GM12878 (cell line): ENCODE measurements at regions not wholly inside any gene's neighbourhood (a gene's known extent, or its start where the extent isn't known, plus 50 kb on each side); places are given as distances from the start of the nearest gene placed in this dataset.

Source experiments
- ATAC-seq: fragments of 200-7000 bp; cut with Tn5 transposase; 3 replicates; pipeline ENCODE4 v1.9.1; 2020; ENCODE audit warnings: mild to moderate bottlenecking, moderate library complexity
- BruUV-seq: library from RNA; stranded (reverse); fragments of 400-500 nt; replicated peaks from 2 replicates; lab custom pipeline; 2021; lab: Mats Ljungman, UMichigan
- CTCF ChIA-PET: fragments of 300-600 bp; sonication (Branson Sonifier 250); formaldehyde crosslinking; extraction: SDS; loops from one replicate; lab custom pipeline; 2021; ENCODE audit warnings: inconsistent platforms; lab: Yijun Ruan, JAX
- POLR2A ChIA-PET: fragments of 350-600 bp; formaldehyde crosslinking; extraction: SDS; loops from one replicate; lab custom pipeline; 2021; ENCODE audit warnings: inconsistent platforms; lab: Charles Lee
- RAD21 ChIA-PET: fragments of 300-600 bp; sonication (Branson Sonifier 250); formaldehyde crosslinking; loops from one replicate; lab custom pipeline; 2023; ENCODE audit warnings: antibody characterized with exemption; ENCODE audit not compliant: unreplicated experiment; lab: Charles Lee
- SMC1A ChIA-PET: fragments of 300-600 bp; sonication (Branson Sonifier 250); formaldehyde crosslinking; loops from one replicate; lab custom pipeline; 2023; ENCODE audit not compliant: unreplicated experiment, uncharacterized antibody; lab: Charles Lee
- DNase-seq: peaks from one replicate; pipeline ENCODE4 v3.0.0-alpha.2; 2011; ENCODE audit warnings: low read depth, low spot score
- FAIRE-seq: peaks from 3 replicates; lab custom pipeline; 2011; peaks lifted over from hg19 to GRCh38; lab: Jason Lieb, UNC
- H2AFZ ChIP-seq: 2 replicates; pipeline ENCODE4 v1.6.0; 2011; ENCODE audit warnings: low read depth, low read length, control low read depth; ENCODE audit not compliant: control insufficient read depth
- H3K27ac ChIP-seq: 2 replicates; pipeline ENCODE4 v1.5.1; 2011; ENCODE audit warnings: control low read depth; ENCODE audit not compliant: control insufficient read depth, insufficient read depth
- H3K27me3 ChIP-seq, 2 experiments: replicated peaks in 1 of 2; 2 replicates each; pipeline versions ENCODE4 v1.6.0 to v1.6.1; 2011; ENCODE audit warnings: low read length in 1 of 2; ENCODE audit not compliant: control insufficient read depth in 2 of 2, insufficient read depth in 2 of 2
- H3K36me3 ChIP-seq, 2 experiments: 2 replicates each; pipeline ENCODE4 v1.5.1; 2011; ENCODE audit warnings: low read length in 1 of 2; ENCODE audit not compliant: control insufficient read depth in 2 of 2, insufficient read depth in 2 of 2
- H3K4me1 ChIP-seq: 2 replicates; pipeline ENCODE4 v1.6.1; 2011; ENCODE audit warnings: mild to moderate bottlenecking, low read length, moderate library complexity, mixed read lengths; ENCODE audit not compliant: control insufficient read depth, insufficient read depth
- H3K4me2 ChIP-seq: 2 replicates; pipeline ENCODE4 v1.6.0; 2011; ENCODE audit warnings: control low read depth; ENCODE audit not compliant: control insufficient read depth, insufficient read depth
- H3K4me3 ChIP-seq: fragments of 200-600 bp; sonication (generic); 2 replicates; pipeline ENCODE4 v1.5.1; 2016
- H3K79me2 ChIP-seq: 2 replicates; pipeline ENCODE4 v1.6.0; 2011; ENCODE audit warnings: low read length; ENCODE audit not compliant: control insufficient read depth, insufficient read depth
- H3K9ac ChIP-seq: 2 replicates; pipeline ENCODE4 v1.8.0; 2011; ENCODE audit warnings: low read length, control low read depth, mixed read lengths; ENCODE audit not compliant: control insufficient read depth, insufficient read depth
- H3K9me3 ChIP-seq: replicated peaks from 3 replicates; pipeline ENCODE4 v1.5.1; 2011; ENCODE audit warnings: mild to moderate bottlenecking, low read length; ENCODE audit not compliant: control insufficient read depth, insufficient read depth
- H4K20me1 ChIP-seq: 2 replicates; pipeline ENCODE4 v1.6.0; 2011; ENCODE audit not compliant: control insufficient read depth, insufficient read depth
- CREB1 ChIP-seq: IDR thresholded peaks from 2 replicates; pipeline ENCODE4 v1.6.1; 2012; ENCODE audit warnings: low read depth, mild to moderate bottlenecking, inconsistent platforms
- FOS ChIP-seq: IDR thresholded peaks from 3 replicates; pipeline ENCODE4 v1.6.1; 2011; ENCODE audit warnings: borderline replicate concordance; ENCODE audit not compliant: insufficient read length; ENCODE audit errors: extremely low read depth
- GABPA ChIP-seq: IDR thresholded peaks from 2 replicates; pipeline ENCODE4 v1.6.1; 2014; ENCODE audit warnings: antibody characterized with exemption, low read depth, mild to moderate bottlenecking, inconsistent platforms
- GATAD2B ChIP-seq: fragments of 450-650 bp; conservative IDR thresholded peaks from 2 replicates; pipeline ENCODE4 v1.6.1; 2017; ENCODE audit warnings: low read depth, mild to moderate bottlenecking, moderate library complexity
- IKZF1 ChIP-seq: fragments of 450-650 bp; conservative IDR thresholded peaks from 2 replicates; pipeline ENCODE4 v1.6.1; 2017; ENCODE audit warnings: antibody characterized with exemption, mild to moderate bottlenecking
- KLF5 ChIP-seq: fragments of 450-650 bp; IDR thresholded peaks from 2 replicates; pipeline ENCODE4 v1.6.1; 2014; ENCODE audit warnings: mild to moderate bottlenecking; ENCODE audit not compliant: partially characterized antibody
- MTA2 ChIP-seq: fragments of 450-650 bp; IDR thresholded peaks from 2 replicates; pipeline ENCODE4 v1.6.1; 2016; ENCODE audit warnings: low read depth, mild to moderate bottlenecking, moderate library complexity
- NR2F1 ChIP-seq: fragments of 450-650 bp; conservative IDR thresholded peaks from 2 replicates; pipeline ENCODE4 v1.6.1; 2017; ENCODE audit warnings: mild to moderate bottlenecking
- SMAD1 ChIP-seq: fragments of 450-650 bp; IDR thresholded peaks from 2 replicates; pipeline ENCODE4 v1.6.1; 2018; ENCODE audit warnings: mild to moderate bottlenecking, low read depth; ENCODE audit not compliant: partially characterized antibody
- SP1 ChIP-seq: IDR thresholded peaks from one replicate; pipeline ENCODE4 v1.6.1; 2011; ENCODE audit warnings: low read depth, low read length
- TBL1XR1 ChIP-seq: IDR thresholded peaks from 2 replicates; pipeline ENCODE4 v1.6.1; 2012; ENCODE audit warnings: low read depth, low read length, improper control_type of control experiment
- TCF12 ChIP-seq: IDR thresholded peaks from 2 replicates; pipeline ENCODE4 v1.6.1; 2011; ENCODE audit warnings: low read depth, mild to moderate bottlenecking, low read length
- WRNIP1 ChIP-seq: IDR thresholded peaks from 2 replicates; pipeline ENCODE4 v1.6.1; 2011; ENCODE audit warnings: low read depth, low read length, improper control_type of control experiment, borderline replicate concordance
- ZNF384 ChIP-seq: IDR thresholded peaks from 2 replicates; pipeline ENCODE4 v1.6.1; 2012; ENCODE audit warnings: low read depth, mild to moderate bottlenecking, low read length, improper control_type of control experiment, borderline replicate concordance
- WGBS: methylation state at CpG from one replicate; pipeline ENCODE4 v1.1.6; 2016; ENCODE audit warnings: low lambda C conversion rate; ENCODE audit not compliant: insufficient replicate concordance, insufficient coverage; ENCODE audit errors: missing lambda C conversion rate; 5-methylcytosine and 5-hydroxymethylcytosine counted together
- in situ Hi-C: fragments of 300-500 bp; cut with MboI; formaldehyde crosslinking; loops from 9 replicates; pipeline ENCODE4 v1.14.3; 2018; ENCODE audit warnings: mixed read lengths
- intact Hi-C: fragments of 100-400 bp; cut with micrococcal nuclease; formaldehyde crosslinking; loops from one replicate; pipeline ENCODE4 v1.14.2; 2022; ENCODE audit not compliant: unreplicated experiment
- TF ChIP-seq, protein P1 (sequence below): fragments of 450-650 bp; IDR thresholded peaks from 2 replicates; pipeline ENCODE4 v1.6.1; 2017; ENCODE audit warnings: mild to moderate bottlenecking
- TF ChIP-seq, protein P2 (sequence below): fragments of 450-650 bp; IDR thresholded peaks from 2 replicates; pipeline ENCODE4 v1.6.1; 2017; ENCODE audit warnings: mild to moderate bottlenecking, low read depth, inconsistent platforms; ENCODE audit not compliant: poor library complexity, severe bottlenecking

DNA sequence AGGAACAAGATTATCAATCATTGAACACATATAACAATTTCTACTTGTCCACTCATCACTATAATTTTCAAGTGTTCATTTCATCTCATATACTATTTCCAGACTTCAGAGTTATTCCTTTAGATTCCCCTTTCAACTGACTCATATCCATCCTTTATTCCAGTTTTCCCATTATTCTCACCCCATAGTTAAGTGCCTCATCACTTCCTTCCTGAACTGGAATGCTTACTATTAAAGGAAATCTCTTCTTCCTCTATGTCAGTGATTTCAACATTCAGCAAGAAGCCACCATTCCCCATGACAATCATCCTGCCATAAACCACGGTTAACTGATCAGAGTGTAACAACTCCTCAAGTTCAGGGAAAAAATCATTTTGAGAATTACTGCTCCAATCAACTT is 198.9 kb downstream of the FBXO8 start:
- TF ChIP-seq SP1 (no peak), MTA2 (no peak), NR2F1 (no peak), ZNF384 (no peak), GATAD2B (no peak)
- intact Hi-C loops, result no loop called here
- CTCF ChIA-PET, result no interaction called here
- FAIRE-seq (no peak), DNase-seq (no peak), ATAC-seq (no peak)
- Histone ChIP-seq H3K36me3 (no peaks in the 10 kb centered on the region), H3K4me1 (no peaks in the 10 kb centered on the region), H3K27ac (no peak overlapping the region), H3K9me3 (no peaks in the 10 kb centered on the region), H4K20me1 (no peaks in the 10 kb centered on the region), H3K27me3 (no peaks in the 10 kb centered on the region), H3K79me2 (no peaks in the 10 kb centered on the region), H3K4me2 (no peak overlapping the region), H2AFZ (no peak overlapping the region), H3K4me3 (no peak overlapping the region), H3K9ac (no peak overlapping the region)
- POLR2A ChIA-PET, result no interaction called here
- no TSS peak for BruUV-seq
- SMC1A ChIA-PET, result no interaction called here
- RAD21 ChIA-PET, result no interaction called here
- in situ Hi-C loops, result no loop called here
- WGBS, result 0% methylated on average over 1 of the region's 1 CpG

DNA sequence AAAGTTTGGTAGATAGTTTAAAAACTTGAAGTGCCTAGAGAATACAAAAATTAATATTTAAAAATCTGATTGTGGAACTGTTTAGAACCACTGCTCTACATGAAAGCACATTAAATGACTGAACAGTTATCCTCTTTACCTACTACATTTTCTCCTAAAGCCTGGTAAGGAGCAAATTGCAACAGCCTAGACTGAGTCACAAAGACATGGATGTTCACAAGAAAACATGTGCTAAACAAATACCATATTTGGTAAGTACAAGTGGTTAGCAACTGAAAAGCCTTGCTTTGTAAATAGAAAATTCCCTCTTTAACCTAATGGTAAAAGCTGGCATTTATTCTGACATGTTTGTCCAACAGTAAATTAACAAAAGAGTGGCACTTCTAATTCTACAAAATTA is 203.1 kb downstream of the FBXO8 start:
- Histone ChIP-seq H3K4me3 (no peak overlapping the region), H3K27ac (no peak overlapping the region), H3K9me3 (no peaks in the 10 kb centered on the region), H3K36me3 (no peaks in the 10 kb centered on the region), H3K4me2 (no peak overlapping the region), H3K9ac (no peak overlapping the region), H4K20me1 (no peaks in the 10 kb centered on the region), H3K4me1 (no peaks in the 10 kb centered on the region), H2AFZ (no peak overlapping the region), H3K27me3 (no peaks in the 10 kb centered on the region), H3K79me2 (no peaks in the 10 kb centered on the region)
- RAD21 ChIA-PET, result no interaction called here
- no peak for FAIRE-seq
- BruUV-seq, result no TSS peak
- DNase-seq, result no peak
- POLR2A ChIA-PET, result no interaction called here
- in situ Hi-C loops (no loop called here), intact Hi-C loops (no loop called here)
- SMC1A ChIA-PET, result no interaction called here
- ATAC-seq, result no peak
- CTCF ChIA-PET, result no interaction called here
- no peak for TF ChIP-seq KLF5
- no peak for TF ChIP-seq TBL1XR1
- no peak for TF ChIP-seq GABPA
- TF ChIP-seq TCF12, result no peak
- TF ChIP-seq, protein P1, sequence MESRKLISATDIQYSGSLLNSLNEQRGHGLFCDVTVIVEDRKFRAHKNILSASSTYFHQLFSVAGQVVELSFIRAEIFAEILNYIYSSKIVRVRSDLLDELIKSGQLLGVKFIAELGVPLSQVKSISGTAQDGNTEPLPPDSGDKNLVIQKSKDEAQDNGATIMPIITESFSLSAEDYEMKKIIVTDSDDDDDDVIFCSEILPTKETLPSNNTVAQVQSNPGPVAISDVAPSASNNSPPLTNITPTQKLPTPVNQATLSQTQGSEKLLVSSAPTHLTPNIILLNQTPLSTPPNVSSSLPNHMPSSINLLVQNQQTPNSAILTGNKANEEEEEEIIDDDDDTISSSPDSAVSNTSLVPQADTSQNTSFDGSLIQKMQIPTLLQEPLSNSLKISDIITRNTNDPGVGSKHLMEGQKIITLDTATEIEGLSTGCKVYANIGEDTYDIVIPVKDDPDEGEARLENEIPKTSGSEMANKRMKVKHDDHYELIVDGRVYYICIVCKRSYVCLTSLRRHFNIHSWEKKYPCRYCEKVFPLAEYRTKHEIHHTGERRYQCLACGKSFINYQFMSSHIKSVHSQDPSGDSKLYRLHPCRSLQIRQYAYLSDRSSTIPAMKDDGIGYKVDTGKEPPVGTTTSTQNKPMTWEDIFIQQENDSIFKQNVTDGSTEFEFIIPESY, result no peak
- no peak for TF ChIP-seq WRNIP1
- no peak for TF ChIP-seq FOS
- no peak for TF ChIP-seq IKZF1
- TF ChIP-seq SMAD1, result no peak
- TF ChIP-seq, protein P2, sequence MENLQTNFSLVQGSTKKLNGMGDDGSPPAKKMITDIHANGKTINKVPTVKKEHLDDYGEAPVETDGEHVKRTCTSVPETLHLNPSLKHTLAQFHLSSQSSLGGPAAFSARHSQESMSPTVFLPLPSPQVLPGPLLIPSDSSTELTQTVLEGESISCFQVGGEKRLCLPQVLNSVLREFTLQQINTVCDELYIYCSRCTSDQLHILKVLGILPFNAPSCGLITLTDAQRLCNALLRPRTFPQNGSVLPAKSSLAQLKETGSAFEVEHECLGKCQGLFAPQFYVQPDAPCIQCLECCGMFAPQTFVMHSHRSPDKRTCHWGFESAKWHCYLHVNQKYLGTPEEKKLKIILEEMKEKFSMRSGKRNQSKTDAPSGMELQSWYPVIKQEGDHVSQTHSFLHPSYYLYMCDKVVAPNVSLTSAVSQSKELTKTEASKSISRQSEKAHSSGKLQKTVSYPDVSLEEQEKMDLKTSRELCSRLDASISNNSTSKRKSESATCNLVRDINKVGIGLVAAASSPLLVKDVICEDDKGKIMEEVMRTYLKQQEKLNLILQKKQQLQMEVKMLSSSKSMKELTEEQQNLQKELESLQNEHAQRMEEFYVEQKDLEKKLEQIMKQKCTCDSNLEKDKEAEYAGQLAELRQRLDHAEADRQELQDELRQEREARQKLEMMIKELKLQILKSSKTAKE, result no peak
- no peak for TF ChIP-seq CREB1
